ENCODE measurements at regions not wholly inside any gene's neighbourhood (a gene's known extent, or its start where the extent isn't known, plus 50 kb on each side); places are given as distances from the start of the nearest gene placed in this dataset.

- Histone ChIP-seq H3K36me3 (ENCODE audit: control insufficient read depth in 2 of 3, insufficient read depth in 3 of 3, low read length in 3 of 3) (no peaks in the 10 kb centered on the region), H3K9ac (ENCODE audit: low read length in 3 of 3) (no peak overlapping the region), H3K27ac (ENCODE audit: low read depth in 2 of 2, low read length in 2 of 2) (no peak overlapping the region), H3K9me3 (ENCODE audit: control insufficient read depth in 2 of 3, insufficient read depth in 1 of 3, low read length in 3 of 3) (no peaks in the 10 kb centered on the region), H3K27me3 (ENCODE audit: control insufficient read depth, insufficient read depth, low read length) (no peaks in the 10 kb centered on the region), H3K4me1 (ENCODE audit: control insufficient read depth in 2 of 3, insufficient read depth in 2 of 3, low read depth in 1 of 3, low read length in 3 of 3) (no peaks in the 10 kb centered on the region), H3K4me3 (ENCODE audit: low read length in 3 of 3) (no peak overlapping the region)
- FAIRE-seq (no peak), DNase-seq (no peak)
- no peak for TF ChIP-seq CTCF (IDR thresholded peaks at IDR 0.05; ENCODE audit: borderline replicate concordance, extremely low read depth, insufficient read depth)
- intact Hi-C loops (cut with DNase I) = no loop called here
Measured at GRCh38 chr1:193359631-193360030, 173.2 kb upstream of the B3GALT2 start.

- Histone ChIP-seq H3K27me3 (ENCODE audit: control insufficient read depth, insufficient read depth, low read length) (no peaks in the 10 kb centered on the region), H3K9ac (ENCODE audit: low read length in 3 of 3) (no peak overlapping the region), H3K9me3 (ENCODE audit: control insufficient read depth in 2 of 3, insufficient read depth in 1 of 3, low read length in 3 of 3) (no peaks in the 10 kb centered on the region), H3K36me3 (ENCODE audit: control insufficient read depth in 2 of 3, insufficient read depth in 3 of 3, low read length in 3 of 3) (no peaks in the 10 kb centered on the region), H3K4me1 (ENCODE audit: control insufficient read depth in 2 of 3, insufficient read depth in 2 of 3, low read depth in 1 of 3, low read length in 3 of 3) (no peaks in the 10 kb centered on the region), H3K4me3 (ENCODE audit: low read length in 3 of 3) (no peak overlapping the region), H3K27ac (ENCODE audit: low read depth in 2 of 2, low read length in 2 of 2) (no peak overlapping the region)
- intact Hi-C loops (cut with DNase I) = no loop called here
- DNase-seq = no peak
- no peak for TF ChIP-seq CTCF (IDR thresholded peaks at IDR 0.05; ENCODE audit: borderline replicate concordance, extremely low read depth, insufficient read depth)
- no peak for FAIRE-seq
Measured at GRCh38 chr1:193358419-193358818, 172.0 kb upstream of the B3GALT2 start.

GRCh38 chr1:193356249-193356648 lies 169.8 kb upstream of the B3GALT2 start:
- H3K4me3 ChIP-seq (ENCODE audit: low read length in 3 of 3) = no peak overlapping the region
- DNase-seq = no peak
- H3K4me1 ChIP-seq (ENCODE audit: control insufficient read depth in 2 of 3, insufficient read depth in 2 of 3, low read depth in 1 of 3, low read length in 3 of 3) = no peaks in the 10 kb centered on the region
- no peak for TF ChIP-seq CTCF (IDR thresholded peaks at IDR 0.05; ENCODE audit: borderline replicate concordance, extremely low read depth, insufficient read depth)
- no peak overlapping the region for H3K27ac ChIP-seq (ENCODE audit: low read depth in 2 of 2, low read length in 2 of 2)
- no peak for FAIRE-seq
- no peaks in the 10 kb centered on the region for H3K27me3 ChIP-seq (ENCODE audit: control insufficient read depth, insufficient read depth, low read length)
- H3K9ac ChIP-seq (ENCODE audit: low read length in 3 of 3) = no peak overlapping the region
- intact Hi-C loops (cut with DNase I) = no loop called here
- no peaks in the 10 kb centered on the region for H3K9me3 ChIP-seq (ENCODE audit: control insufficient read depth in 2 of 3, insufficient read depth in 1 of 3, low read length in 3 of 3)
- no peaks in the 10 kb centered on the region for H3K36me3 ChIP-seq (ENCODE audit: control insufficient read depth in 2 of 3, insufficient read depth in 3 of 3, low read length in 3 of 3)

GRCh38 chr1:193355626-193356025 lies 169.2 kb upstream of the B3GALT2 start:
- H3K9me3 ChIP-seq (ENCODE audit: control insufficient read depth in 2 of 3, insufficient read depth in 1 of 3, low read length in 3 of 3) = no peaks in the 10 kb centered on the region
- no peaks in the 10 kb centered on the region for H3K27me3 ChIP-seq (ENCODE audit: control insufficient read depth, insufficient read depth, low read length)
- H3K9ac ChIP-seq (ENCODE audit: low read length in 3 of 3) = no peak overlapping the region
- H3K36me3 ChIP-seq (ENCODE audit: control insufficient read depth in 2 of 3, insufficient read depth in 3 of 3, low read length in 3 of 3) = no peaks in the 10 kb centered on the region
- intact Hi-C loops (cut with DNase I) = no loop called here
- DNase-seq (no peak), FAIRE-seq (no peak)
- TF ChIP-seq CTCF (IDR thresholded peaks at IDR 0.05; ENCODE audit: borderline replicate concordance, extremely low read depth, insufficient read depth) = no peak
- no peak overlapping the region for H3K4me3 ChIP-seq (ENCODE audit: low read length in 3 of 3)
- H3K4me1 ChIP-seq (ENCODE audit: control insufficient read depth in 2 of 3, insufficient read depth in 2 of 3, low read depth in 1 of 3, low read length in 3 of 3) = no peaks in the 10 kb centered on the region
- no peak overlapping the region for H3K27ac ChIP-seq (ENCODE audit: low read depth in 2 of 2, low read length in 2 of 2)

Data from kidney (tissue), 13 donors.